ENCODE measurements at regions not wholly inside any gene's neighbourhood (a gene's known extent, or its start where the extent isn't known, plus 50 kb on each side); places are given as distances from the start of the nearest gene placed in this dataset.

GRCh38 chr4:167711517-167711916 lies 380.8 kb upstream of the ANXA10 start:
- no peak for FAIRE-seq

- no peak for FAIRE-seq
These were observed 378.6 kb upstream of the ANXA10 start for GRCh38 chr4:167713756-167714155.

GRCh38 chr4:167715176-167715575 lies 377.2 kb upstream of the ANXA10 start:
- no peak for FAIRE-seq

GRCh38 chr4:167717495-167717894 lies 374.8 kb upstream of the ANXA10 start:
- FAIRE-seq = no peak

- FAIRE-seq = no peak
These were observed 370.5 kb upstream of the ANXA10 start for GRCh38 chr4:167721617-167722486.

- no peak for FAIRE-seq
These were observed 369.9 kb upstream of the ANXA10 start for GRCh38 chr4:167722487-167722808.

- no peak for FAIRE-seq
These were observed 367.4 kb upstream of the ANXA10 start for GRCh38 chr4:167724941-167725340.

- no peak for FAIRE-seq
These were observed 361.6 kb upstream of the ANXA10 start for GRCh38 chr4:167730769-167731168.

- FAIRE-seq = no peak
These were observed 347.2 kb upstream of the ANXA10 start for GRCh38 chr4:167745024-167745687.

- no peak for FAIRE-seq
These were observed 325.1 kb upstream of the ANXA10 start for GRCh38 chr4:167767281-167767680.

- FAIRE-seq = no peak
These were observed 317.7 kb upstream of the ANXA10 start for GRCh38 chr4:167774646-167775045.

GRCh38 chr4:167775375-167775774 lies 317.0 kb upstream of the ANXA10 start:
- no peak for FAIRE-seq

- FAIRE-seq = no peak
These were observed 313.1 kb upstream of the ANXA10 start for GRCh38 chr4:167779280-167779679.

GRCh38 chr4:167779864-167780263 lies 312.5 kb upstream of the ANXA10 start:
- FAIRE-seq = no peak

GRCh38 chr4:167784826-167785225 lies 307.5 kb upstream of the ANXA10 start:
- FAIRE-seq = no peak

GRCh38 chr4:167785523-167785922 lies 306.8 kb upstream of the ANXA10 start:
- FAIRE-seq = no peak

- no peak for FAIRE-seq
These were observed 305.8 kb upstream of the ANXA10 start for GRCh38 chr4:167786504-167786903.

- FAIRE-seq = no peak
These were observed 305.1 kb upstream of the ANXA10 start for GRCh38 chr4:167787231-167787630.

- no peak for FAIRE-seq
These were observed 289.7 kb upstream of the ANXA10 start for GRCh38 chr4:167802463-167803212.

GRCh38 chr4:167811958-167812357 lies 280.4 kb upstream of the ANXA10 start:
- no peak for FAIRE-seq

- FAIRE-seq = no peak
These were observed 266.1 kb upstream of the ANXA10 start for GRCh38 chr4:167826281-167826680.

- no peak for FAIRE-seq
These were observed 260.5 kb upstream of the ANXA10 start for GRCh38 chr4:167831855-167832254.

- no peak for FAIRE-seq
These were observed 253.7 kb upstream of the ANXA10 start for GRCh38 chr4:167838686-167839085.

- FAIRE-seq = no peak
These were observed 249.8 kb upstream of the ANXA10 start for GRCh38 chr4:167842487-167842886.

Data from endometrium (tissue), 2 donors.